ENCODE measurements at regions not wholly inside any gene's neighbourhood (a gene's known extent, or its start where the extent isn't known, plus 50 kb on each side); places are given as distances from the start of the nearest gene placed in this dataset.

DNA sequence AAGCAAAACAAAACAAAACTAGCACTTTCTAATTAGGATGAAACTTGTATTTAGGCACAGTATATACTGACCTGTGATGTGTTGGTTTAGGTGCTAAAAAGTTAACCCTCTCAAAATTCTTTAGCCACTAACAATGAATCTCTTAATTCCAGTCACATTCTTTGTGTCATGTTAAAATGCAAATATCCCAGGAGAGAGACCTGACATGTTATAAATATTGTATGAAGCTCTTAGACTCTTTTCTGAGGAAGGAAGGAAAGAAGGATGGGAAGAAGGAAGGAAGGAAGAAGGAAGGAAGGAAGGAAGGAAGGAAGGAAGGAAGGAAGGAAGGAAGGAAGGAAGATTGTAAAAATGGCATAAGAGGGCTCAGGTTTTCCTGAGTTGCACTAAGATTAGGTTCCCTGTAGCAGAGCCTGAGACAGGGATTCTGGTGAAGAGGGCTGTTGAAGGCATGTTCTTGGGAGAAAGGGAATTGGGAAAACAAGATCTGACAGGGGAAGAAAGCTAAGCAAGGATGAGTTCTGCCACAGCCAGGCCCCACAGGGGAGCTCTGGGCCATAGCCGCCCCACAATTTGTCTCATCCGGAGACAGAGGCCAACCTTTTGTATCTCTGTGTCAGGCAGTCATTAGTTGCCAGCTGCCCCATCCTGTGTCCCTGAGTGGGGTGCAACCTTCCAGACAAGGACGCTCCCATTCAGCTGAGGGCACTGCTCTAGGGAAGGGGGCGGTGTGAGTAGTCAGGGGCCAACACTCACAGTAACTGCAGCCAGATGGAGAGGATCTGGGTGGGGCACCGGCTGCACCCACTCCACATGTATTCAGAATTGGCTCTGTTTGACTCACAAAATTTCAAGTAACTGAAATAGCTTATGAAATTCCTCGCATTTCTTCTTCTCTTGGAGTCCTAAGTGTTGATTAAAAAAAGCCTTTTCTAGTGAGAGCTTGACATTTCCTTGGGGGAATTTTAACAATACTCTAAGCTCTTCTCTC lies 189.3 kb upstream of the ARG1 start:
- DNase-seq (ENCODE audit: low spot score): no peak

DNA sequence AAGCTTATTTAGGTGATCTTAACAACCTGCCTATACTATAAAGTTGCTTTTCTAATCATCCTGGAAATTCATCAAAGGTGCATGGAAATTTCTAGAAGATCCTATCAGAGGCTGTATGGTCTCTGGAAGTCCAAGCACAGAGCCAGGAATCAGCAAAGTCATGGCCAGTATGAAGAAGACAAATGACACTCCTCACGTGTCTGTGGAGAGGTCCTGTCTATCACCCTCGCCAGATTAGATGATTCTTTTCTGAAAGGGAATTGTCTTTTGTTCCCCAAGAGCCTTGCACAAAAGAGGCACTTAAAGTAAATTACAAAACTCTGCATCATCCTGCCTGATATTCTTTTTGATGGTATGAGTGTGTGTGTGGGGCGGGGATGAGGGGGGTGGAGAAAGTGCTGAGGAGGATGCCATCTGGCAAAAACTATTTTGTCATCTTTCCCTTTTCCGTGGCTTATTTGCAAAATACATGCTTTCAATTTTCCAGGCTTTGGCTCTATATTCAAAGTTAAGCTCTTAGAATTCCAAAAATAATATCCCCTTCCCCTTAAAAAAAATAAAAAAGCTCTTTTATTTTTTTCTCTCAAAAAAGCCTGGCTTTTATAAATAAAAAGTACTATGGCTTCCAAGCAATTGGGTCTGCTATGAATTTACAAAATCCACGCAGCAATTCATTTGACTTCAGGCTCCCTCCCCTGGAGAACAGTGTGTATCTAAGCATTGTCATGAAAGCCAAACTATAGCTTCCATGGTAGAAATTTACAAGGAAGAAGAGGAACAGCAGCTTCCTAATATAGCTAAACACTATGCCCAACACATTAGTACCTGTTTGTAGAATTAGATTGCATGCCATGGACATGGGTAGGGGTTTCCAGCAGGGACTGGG lies 185.2 kb upstream of the ARG1 start:
- DNase-seq (ENCODE audit: low spot score): no peak

DNA sequence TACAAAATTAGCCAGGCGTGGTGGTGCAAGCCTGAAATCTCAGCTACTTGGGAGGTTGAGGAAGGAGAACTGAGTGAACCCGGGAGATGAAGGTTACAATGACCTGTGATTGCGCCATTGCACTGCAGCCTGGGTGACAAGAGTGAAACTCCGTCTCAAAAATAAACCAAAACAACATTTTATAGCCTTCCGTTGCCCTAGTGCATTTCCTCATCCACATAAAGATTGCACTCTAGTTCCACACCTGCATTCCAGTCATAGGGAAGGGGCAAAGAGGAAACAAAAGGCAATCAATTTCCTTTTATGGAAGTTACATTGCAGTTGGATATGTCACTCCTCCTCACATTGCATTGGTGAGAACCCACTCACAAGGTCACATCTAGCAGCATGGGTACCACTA lies 182.7 kb upstream of the ARG1 start:
- no peak for DNase-seq (ENCODE audit: low spot score)

DNA sequence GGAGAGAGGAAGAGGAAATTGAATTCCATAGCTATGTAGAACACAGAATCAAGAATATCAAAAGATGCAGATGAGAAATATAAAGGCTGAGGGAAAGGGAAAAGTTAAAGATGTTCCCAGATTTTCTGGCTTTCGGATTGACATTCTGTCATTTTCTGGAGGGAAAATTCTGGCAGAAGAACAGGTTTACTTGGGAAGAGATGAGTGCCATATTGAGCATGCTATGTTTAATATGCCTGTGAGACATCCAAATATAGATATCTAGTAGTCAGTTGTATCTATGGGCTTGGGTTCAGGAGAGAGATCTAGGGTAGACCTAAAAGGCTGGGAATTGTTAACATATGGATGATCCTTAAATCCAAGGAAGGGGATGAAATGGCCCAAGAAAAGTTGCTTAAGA lies 181.9 kb upstream of the ARG1 start:
- no peak for DNase-seq (ENCODE audit: low spot score)

DNA sequence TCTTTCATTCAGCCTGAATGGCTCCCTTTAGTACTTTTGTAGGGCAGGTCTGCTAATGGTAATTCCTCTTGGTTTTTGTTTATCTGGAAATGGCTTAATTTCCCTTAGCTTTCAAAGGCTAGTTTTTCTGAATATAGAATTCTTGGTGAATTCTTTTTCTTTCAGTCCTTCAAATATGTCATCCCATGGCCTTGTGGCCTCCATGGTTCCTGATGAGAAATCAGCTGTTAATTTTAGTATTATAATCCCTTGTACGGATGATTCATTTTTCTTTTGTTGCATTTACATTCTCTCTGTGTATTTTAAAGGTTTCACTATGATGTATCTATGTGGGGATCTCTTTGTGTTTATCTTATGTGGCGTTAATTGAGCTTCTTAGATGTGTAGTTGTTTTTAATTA lies 179.6 kb upstream of the ARG1 start:
- no peak for DNase-seq (ENCODE audit: low spot score)

- no peak for DNase-seq (ENCODE audit: low spot score)
Observed at GRCh38 chr6:131394768-131395432, 178.1 kb upstream of the ARG1 start.

DNA sequence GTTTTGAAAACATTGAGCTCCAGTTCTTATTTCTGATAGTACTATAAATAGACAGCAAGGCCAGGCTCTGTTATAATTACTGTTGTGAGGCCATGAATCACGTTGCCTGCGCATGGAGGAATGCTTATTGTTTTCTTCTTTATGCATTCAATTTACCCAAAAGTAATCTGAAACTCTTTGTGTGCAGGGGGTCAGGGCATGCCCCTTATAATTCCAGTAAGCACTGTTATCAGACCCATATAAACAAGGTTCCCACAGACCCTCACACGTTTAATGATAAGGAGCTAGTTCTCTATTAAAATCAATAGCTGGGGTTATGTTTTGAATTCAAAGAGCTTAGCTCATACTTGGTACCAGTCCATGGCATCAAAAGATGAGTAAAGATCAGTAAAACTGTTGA lies 174.8 kb upstream of the ARG1 start:
- no peak for DNase-seq (ENCODE audit: low spot score)

DNA sequence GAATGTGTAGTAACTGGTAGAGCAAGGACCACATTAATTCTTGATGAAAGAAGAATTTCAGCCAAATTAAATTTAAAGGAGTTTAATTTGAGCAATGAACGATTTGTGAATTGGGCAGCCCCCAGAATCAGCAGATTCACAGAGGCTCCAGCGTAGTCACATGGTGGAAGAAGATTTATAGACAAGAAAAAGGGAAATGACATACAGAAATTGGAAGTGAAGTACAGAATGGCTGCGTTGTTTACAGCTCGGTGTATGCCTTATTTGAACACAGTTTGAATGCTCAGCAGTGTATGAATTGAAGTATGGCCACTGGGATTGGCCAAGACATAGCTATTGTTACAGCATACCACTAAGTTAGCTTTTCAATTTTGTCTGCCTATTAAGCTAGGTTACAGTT lies 173.6 kb upstream of the ARG1 start:
- DNase-seq (ENCODE audit: low spot score): no peak

DNA sequence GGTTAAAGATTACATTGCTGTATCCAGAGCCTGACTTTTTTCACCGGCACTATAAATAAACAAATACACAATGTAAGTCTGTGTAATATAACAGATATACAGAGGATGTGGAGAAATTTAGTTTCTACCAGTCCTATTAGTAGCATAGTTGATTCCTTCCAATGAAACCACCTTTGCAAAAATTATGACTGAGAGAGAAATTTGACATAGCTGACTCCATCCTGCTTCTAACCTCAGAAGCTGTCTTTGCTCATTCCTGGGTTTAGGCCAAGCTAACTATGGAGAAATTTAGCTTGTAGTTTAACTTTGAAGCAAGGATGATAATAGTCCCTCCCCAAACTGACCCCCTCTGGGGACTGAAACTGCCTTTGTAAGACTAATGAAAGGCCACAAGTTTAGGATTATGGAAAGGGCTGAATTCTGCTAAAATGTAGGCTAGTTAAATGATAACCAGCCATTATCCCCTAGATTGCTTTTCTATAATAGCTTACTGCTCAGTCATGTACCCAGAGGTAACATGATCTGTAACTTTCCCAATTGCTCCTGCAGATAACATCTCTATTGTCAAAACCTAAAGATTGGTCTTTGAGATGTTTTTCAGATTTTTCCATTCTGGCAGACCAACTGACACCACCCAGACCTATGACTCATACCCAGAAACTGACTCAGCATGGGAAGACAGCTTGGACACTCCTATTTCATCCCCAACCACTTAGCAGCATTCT lies 172.8 kb upstream of the ARG1 start:
- DNase-seq (ENCODE audit: low spot score): no peak

- DNase-seq (ENCODE audit: low spot score): no peak
Observed at GRCh38 chr6:131400779-131401496, 172.1 kb upstream of the ARG1 start.

- no peak for DNase-seq (ENCODE audit: low spot score)
Observed at GRCh38 chr6:131408811-131409210, 164.2 kb upstream of the ARG1 start.

GRCh38 chr6:131410785-131411184 lies 162.2 kb upstream of the ARG1 start:
- no peak for DNase-seq (ENCODE audit: low spot score)

DNA sequence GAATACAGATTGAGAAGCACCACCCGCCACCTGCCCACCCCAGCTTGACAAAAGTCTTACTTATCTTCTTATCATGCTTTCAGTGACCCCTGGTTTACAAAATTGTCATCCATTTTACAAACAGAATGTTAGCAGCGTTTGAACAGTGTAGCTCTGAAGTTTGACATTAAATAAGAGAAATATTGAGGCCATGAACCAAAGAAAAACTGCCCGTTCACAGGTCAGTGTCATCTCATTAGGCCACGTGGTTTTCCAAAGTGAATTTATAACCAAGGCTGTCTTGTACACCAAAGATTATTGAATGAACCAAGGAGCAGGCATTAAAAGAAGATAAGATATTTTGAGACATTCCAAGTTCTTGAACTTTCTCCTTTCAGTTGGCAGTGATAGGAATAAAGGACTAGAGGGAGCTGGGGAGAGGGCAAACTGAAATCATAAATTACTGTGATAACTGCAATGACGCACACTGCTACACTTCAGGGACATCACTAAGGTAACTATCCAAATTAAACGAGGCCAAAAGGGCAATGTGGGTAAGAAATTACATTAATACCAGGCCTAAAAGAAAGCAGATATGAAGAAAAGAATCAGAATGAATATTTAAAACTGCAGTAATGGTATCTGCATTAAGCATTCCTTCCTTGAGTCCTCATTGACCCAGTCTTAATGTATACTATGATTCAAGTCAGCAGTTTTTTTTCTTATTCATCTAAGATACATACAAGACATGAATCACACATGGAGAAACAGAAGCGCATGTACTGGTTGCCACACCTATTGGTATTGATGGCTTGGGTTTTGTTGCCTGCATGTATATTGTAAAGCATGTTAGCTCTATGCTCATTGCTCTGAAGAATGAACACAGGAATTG lies 159.8 kb upstream of the ARG1 start:
- no peak for DNase-seq (ENCODE audit: low spot score)

DNA sequence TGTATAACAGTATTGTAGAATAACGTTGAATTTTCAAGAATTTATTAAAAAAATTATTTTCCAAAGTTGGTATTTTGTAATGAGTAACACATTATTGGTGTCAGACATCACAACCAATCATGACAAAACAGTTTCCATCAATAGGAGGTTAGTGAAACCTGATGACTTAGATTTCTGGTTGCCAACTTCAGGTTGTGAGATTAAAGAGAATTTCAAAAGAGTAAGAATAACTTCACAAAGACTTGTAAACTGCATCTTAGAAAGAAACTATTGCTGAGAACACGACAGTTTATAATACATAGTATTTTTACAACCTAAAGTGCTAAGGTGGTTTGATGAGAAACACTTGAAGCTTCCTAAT lies 159.2 kb upstream of the ARG1 start:
- no peak for DNase-seq (ENCODE audit: low spot score)

- no peak for DNase-seq (ENCODE audit: low spot score)
Observed at GRCh38 chr6:131414956-131415355, 158.1 kb upstream of the ARG1 start.

DNA sequence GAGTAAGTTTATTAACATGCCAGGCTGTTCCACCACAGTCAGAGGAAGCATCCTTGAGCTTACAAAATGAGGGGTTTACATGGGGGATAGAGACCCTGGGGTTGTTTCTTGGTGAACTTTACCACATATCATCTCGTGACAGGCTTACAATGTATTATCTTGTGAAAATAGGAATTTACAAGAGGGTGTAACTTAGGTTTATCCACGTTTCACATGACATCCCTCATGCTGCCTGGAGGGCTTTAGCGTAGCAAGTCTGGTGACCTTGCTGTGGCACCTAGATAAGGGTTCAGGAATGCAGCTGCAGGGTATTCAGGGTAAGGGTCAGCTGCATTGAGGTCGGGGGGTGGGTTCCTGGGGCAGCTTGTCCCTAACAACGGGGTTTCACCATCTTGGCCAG lies 154.6 kb upstream of the ARG1 start:
- DNase-seq (ENCODE audit: low spot score): no peak

DNA sequence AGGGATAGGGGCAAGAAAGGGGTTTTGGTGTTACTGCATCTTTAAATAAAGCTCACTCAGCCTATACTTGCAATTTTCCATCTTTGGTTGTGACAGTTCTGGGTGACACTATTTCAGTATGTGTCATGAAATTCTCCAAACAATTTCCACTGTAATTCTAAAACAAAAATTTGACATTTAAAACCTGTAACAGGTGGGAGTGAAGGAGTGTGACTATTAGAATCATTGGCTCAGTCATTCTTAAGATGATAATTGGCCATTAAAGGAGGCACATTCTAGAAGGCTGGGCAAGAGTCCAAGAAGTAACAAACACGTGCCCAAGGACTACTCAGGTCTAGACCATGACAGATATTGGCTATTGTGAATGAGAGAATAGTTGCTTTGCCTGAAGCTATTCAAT lies 153.3 kb upstream of the ARG1 start:
- DNase-seq (ENCODE audit: low spot score): no peak

GRCh38 chr6:131424016-131424415 lies 149.0 kb upstream of the ARG1 start:
- no peak for DNase-seq (ENCODE audit: low spot score)

GRCh38 chr6:131424475-131424874 lies 148.6 kb upstream of the ARG1 start:
- no peak for DNase-seq (ENCODE audit: low spot score)

DNA sequence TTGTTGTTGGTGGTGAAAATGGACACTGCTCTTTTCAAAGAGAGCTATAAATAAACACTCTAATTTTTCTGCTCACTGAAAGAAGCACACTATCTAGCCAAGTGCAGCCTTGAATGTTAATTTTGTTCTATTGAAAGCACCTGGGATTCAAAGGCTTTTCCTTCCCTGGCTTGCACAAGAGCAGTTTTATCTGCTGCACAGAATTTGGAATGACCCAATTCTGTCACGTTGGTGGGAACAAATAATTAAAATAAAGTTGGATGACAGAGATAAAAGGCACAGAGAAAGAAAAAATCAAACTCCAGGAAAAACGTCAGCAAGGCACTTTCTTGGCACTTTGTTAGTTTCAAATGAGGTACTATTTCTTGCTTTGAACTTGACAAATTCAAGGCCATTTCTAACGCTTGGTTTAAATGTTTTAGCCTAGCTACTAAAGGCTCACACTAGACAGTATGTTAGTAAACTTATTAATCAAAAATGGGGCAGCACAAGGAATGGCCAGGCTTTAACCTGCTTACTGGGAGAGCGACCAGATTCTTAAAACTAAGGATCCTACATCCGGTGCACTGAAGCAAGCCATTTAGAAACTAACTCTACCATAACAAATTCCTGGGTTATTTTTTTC lies 145.5 kb upstream of the ARG1 start:
- no peak for DNase-seq (ENCODE audit: low spot score)
